Activated CD4-positive, alpha-beta T cell treated with anti-CD3 and anti-CD28 coated beads, Interleukin-2, amount 50 U/mL, for 16 hours (primary cell): ENCODE measurements at regions not wholly inside any gene's neighbourhood (a gene's known extent, or its start where the extent isn't known, plus 50 kb on each side); places are given as distances from the start of the nearest gene placed in this dataset.

Experiments
- DNase-seq: peaks from one replicate; pipeline ENCODE4 v3.0.0-alpha.2; 2020

DNA sequence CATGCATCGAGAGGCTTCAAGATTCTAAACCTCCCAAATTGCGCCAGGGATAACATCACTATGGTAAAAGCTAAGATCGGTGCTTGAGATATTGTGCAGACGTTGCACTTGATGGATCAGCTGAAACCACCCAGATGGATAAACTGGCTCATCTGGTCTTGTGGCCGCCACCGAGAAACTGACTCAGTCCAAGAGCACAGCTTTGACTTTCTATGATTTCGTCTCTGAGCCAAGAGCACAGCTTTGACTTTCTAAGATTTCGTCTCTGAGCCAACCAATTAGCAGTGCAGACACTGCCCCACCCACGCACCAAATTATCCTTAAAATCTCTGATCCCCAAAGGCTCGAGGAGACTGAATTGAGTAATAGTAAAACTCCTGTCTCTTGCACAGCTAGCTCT, 687.2 kb downstream of the FAM133A start:
- no peak for DNase-seq

- DNase-seq = no peak
Measured at GRCh38 chrX:94365736-94366135, 691.7 kb downstream of the FAM133A start.

DNA sequence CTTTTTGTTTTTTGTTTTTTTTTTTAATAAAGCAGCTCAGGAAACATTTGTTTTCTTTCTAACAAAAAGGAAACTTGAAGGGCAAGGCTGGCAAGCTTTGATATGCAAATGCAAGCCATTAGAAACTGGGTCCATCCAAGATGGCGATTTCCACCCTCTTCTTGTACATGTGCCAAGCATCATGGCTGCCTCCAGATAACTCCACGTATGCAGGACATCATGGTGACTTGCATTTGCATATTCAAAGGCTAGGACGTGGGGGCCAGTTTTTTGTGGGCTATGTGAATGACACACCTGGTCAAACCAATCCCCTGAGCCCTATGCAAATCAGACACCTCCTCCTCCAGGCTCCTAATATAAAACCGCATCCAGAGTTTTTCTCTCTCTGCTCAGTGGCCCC, 692.6 kb downstream of the FAM133A start:
- no peak for DNase-seq

DNA sequence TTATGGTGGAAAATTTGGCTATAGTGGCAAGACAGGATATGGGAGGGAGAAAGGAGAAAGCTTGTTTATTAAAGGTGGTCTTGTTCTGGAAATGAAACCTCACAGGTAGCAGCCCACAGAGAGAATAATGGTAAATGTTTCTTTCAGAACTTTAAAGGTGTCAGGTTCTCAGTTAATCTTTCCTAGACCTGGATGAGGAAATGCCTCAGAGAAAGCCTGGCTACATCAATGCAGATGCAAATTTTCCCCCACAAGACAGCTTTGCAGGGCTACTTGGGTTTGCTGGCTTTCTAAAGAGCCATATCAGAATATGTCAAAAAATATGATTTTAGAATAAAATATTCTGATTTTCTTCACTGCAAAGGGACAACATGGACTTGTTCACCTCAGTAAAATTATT, 715.0 kb downstream of the FAM133A start:
- no peak for DNase-seq

DNA sequence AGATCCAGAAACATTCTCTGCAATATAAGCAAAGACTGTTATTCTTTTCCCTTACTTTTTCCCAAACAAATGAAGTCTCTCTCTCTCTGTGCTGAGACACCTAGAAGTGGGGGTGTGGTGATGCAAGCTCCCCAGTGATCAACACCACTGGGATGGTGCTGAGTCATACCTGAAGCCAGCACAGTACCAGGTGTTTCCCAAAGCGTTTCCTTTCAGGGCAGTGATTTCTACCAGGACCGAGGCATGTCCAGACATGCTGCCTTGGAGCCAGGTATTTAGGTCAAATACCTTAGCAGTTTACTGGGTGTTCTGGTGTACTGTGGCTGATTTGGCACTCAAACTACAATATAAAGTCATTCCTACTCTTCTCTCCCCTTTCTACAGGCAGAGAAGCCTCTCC, 726.5 kb downstream of the FAM133A start:
- peak; percentile 1 for DNase-seq

DNA sequence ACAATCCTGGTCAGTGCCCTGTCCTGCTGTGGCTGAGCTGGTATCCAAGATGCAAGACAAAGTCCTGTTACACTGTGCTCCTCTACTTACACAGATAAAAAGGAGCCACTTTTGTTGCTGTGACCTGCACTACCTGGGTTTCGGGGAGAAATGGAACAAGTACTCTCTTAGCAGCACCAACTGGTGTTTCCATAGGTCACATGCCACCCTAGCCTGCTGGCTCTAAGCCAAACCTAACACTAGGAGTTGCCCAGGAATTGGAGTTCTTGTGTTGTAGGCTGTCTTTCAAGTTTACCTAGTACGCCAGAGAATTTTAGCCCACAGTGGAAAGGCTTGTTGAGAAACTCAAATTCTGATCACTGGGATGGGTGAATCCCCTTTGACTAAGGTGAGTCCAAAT, 727.4 kb downstream of the FAM133A start:
- no peak for DNase-seq

DNA sequence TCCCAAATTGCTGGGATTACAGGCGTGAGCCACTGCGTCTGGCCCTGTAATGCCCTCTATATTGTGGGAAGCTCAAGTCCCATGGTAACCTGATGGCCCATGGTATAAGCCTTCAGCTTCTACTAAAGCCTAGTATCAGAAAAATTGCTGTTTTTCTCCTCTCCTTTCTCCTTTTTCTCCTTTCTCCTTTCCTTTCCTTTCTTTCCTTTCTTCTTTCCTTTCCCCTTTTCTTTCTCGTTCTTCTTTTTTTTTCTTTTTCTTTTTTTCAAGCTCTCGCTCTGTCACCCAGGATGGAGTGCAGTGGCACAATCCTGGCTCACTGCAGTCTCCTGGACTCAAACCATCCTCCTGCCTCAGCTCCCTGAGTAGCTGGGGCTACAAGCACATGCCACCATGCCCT, 740.7 kb downstream of the FAM133A start:
- no peak for DNase-seq

GRCh38 chrX:94418065-94418464, 744.1 kb downstream of the FAM133A start:
- DNase-seq = no peak

DNA sequence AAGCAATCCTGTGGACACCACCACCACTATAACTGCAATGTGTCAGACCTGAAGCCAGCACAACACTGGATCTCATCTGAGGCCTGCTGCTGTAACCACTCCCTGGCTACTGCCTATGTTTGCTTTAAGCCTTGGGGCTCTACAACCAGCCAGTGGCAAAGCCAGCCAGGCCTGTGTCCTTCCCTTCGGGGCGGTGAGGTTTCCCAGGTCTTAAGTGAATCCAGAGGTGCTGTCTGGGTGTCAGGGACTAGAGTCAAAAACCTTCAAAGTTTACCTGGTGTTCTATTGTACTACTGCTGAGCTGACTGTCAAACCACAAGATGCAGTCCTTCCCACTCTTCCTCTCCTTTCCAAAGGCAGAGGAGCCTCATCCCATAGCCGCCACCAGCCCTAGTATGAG, 750.5 kb downstream of the FAM133A start:
- DNase-seq = no peak

- no peak for DNase-seq
Measured at GRCh38 chrX:94430091-94430490, 756.1 kb downstream of the FAM133A start.

DNA sequence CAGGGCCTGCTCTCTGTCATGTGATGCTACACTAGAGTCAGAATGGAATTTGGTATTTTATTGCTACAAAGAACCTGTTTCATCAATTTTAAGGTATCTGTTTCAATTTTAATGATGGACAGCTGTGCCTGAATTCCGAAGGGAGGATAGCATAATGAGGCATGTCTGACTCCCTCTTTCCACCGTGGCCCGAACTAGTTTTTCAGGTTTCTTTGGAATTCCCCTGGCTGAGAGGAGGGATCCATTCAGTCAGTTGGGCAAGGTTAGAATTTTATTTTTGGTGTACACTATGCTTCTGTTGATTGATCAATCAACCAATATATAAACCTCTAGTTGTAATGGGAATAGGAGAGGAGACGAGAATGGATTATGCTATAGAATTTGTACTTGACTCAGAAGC, 761.8 kb downstream of the FAM133A start:
- no peak for DNase-seq

GRCh38 chrX:94454159-94454558, 780.2 kb downstream of the FAM133A start:
- no peak for DNase-seq

DNA sequence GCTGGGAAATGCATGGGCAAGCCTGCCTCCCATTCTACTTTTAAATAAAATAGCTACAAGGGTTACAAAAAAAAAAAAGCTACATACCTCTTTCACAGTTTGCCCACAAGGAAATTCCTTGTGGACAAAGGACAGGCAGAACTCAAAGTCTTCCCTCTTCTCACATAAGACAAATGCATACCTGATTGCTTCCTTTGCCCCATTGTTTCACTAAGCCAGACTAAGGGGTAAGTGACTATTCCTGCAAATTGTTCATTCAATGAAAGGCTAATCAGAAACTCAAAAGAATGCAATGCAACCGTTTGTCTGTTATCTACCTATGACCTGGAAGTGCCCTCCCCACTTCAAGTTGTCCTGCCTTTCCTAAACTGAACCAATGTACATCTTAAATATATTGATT, 780.6 kb downstream of the FAM133A start:
- DNase-seq = no peak

DNA sequence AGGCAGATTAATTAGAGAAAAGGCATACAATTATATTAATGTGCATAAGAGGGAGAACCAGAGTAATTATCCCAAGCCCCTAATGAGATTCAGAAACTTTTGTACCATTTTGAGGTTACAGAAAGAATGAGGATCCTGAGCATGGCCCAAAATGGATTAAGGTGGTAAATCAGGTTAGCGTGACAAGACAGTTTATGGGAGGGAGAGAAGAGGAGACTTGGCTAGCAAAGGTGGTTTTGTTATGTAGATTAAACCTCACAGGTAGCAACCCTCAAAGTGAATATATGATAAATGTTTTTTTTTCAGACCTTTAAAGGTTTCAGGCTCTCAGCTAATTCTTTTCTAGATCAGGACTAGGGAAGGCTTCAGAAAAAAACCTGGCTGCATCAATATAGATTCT, 781.8 kb downstream of the FAM133A start:
- DNase-seq = no peak

GRCh38 chrX:94492541-94492940, 818.5 kb downstream of the FAM133A start:
- DNase-seq = no peak

DNA sequence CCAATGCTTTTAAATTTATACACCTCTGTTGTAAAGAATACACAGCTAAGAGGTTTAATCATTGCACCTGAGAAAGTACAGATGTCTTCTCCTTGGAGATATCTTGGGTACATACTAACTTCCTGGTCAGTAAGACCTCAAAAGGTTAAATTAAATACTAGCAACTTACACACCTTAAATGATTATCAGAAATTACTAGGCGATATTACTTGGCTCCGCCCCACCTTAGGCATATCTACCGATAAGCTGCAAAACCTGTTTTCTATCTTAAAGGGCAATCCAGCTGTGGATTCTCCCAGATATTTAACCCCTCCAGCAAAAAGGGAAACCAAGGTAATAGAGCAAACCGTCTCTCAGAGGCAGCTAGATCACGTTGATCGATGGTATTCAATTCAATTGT, 819.4 kb downstream of the FAM133A start:
- DNase-seq = no peak

- DNase-seq = no peak
Measured at GRCh38 chrX:94511564-94511963, 837.6 kb downstream of the FAM133A start.

- no peak for DNase-seq
Measured at GRCh38 chrX:94515009-94515408, 841.0 kb downstream of the FAM133A start.

GRCh38 chrX:94524867-94525266, 850.9 kb downstream of the FAM133A start:
- DNase-seq = peak; percentile 18

GRCh38 chrX:94545722-94546121, 871.7 kb downstream of the FAM133A start:
- DNase-seq = no peak

DNA sequence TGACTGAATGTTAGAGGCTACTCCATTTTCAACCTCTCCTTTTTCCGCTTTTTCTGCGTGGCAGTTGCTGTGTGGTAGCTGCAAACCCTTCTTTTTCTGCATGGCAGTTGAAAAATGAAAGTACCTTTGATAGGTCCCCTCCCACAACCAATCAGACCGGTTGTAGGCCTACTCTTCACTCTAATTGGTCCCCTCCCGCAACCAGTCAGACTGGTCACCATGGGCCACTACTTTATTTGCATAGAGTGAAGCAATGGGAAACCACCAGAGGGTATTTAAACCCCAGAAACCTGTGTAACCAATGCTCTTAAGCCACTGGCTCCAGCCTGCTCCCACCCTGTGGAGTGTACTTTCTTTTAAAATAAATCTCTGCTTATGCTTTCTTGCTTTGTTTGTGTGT, 877.8 kb downstream of the FAM133A start:
- no peak for DNase-seq

- DNase-seq = no peak
Measured at GRCh38 chrX:94560930-94561329, 886.9 kb downstream of the FAM133A start.

GRCh38 chrX:94576367-94577004, 902.5 kb downstream of the FAM133A start:
- DNase-seq = peak; percentile 1

DNA sequence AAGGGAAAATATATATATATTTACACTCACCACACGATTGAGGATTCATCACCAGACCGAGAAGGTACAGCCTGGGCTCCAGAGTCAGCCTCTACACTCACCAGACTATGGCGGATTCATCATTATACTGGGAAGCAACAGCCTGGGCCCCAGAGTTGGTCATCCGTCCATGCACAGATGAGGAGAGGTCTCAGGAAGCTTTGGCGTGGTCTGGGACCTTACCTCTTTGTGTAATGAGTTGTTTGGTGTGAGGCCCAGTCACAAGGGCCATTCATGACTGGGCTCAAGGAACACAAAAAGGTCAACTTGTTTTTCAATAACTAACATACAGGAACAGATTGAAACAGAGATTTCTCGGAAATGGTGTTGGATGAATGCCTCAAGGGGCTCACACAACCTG, 926.1 kb downstream of the FAM133A start:
- DNase-seq = no peak

DNA sequence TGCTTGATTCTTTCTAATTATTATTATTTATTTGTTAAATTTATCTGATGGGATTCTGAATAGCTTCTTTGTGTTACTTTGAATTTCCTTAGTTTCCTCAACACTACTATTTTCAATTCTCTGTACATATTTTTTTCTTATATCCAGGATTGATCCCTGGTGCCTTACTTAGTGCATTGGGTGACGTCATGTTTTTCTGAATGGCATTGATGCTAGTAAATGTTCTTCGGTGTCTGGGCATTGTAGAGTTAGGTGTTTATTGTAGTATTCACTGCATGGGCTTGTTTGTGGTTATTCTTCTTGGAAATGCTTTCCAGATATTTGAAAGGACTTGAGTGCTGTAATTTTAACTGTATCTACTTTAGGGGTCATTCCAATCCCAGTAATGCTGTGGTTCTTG, 938.1 kb downstream of the FAM133A start:
- DNase-seq = no peak

DNA sequence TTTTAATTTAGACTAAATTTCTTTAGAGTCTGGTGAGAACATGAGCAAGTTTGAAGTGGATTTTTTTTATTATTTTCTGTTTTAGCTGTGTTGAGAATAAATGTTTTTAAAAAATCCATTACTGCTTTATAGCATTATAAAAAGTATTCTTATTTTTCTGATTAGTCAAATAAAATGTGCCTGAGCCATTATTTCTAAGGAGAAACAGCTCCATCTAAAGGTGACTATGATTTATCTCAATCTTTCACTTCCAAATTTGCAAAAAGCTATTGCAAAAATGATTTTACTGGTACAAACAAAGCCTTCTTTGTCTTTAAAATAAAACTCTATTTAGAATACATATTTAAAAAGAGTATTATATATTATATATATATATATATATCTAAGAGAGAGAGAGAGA, 959.2 kb downstream of the FAM133A start:
- DNase-seq = no peak
